ENCODE measurements at regions not wholly inside any gene's neighbourhood (a gene's known extent, or its start where the extent isn't known, plus 50 kb on each side); places are given as distances from the start of the nearest gene placed in this dataset.

DNA sequence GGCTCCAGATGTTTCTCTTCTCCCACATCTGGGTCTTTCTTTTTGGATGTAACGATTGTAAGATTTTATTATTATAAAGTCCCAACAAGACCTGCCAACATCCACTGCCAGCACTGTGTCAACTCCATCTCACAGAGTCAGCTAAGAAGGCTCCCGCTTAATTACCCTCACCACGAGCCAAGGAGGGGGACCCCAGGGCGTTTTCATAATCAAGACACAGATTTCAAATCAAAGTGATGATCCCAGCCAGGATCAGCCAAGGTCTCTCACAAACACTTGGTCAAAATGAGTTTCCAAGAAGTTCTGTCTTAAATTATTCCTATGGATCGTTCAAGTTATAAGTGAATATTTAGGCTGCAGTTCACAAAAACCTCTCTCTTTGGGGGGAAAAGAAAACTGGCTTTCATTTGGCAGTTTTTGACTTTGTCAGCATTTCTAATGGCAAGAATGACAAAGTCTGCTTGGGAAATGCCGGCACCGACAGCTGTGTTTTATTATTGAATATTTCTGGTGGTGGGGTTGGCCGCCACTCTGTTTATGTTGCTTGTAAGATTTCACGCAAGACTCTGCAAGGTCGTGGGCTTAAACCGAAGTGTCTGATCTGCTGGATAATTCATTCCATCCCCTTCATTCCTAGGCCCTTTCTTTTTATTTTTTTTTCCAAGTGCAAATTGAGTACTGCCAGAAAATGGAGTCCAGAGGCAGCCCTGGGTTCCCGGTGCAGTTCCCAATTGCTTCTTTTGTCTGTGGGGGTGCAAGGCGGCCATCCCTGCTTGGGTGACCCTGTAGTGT, 170.2 kb upstream of the PMEPA1 start:
- no peak overlapping the region for H3K27ac ChIP-seq
- TF ChIP-seq, protein P1, sequence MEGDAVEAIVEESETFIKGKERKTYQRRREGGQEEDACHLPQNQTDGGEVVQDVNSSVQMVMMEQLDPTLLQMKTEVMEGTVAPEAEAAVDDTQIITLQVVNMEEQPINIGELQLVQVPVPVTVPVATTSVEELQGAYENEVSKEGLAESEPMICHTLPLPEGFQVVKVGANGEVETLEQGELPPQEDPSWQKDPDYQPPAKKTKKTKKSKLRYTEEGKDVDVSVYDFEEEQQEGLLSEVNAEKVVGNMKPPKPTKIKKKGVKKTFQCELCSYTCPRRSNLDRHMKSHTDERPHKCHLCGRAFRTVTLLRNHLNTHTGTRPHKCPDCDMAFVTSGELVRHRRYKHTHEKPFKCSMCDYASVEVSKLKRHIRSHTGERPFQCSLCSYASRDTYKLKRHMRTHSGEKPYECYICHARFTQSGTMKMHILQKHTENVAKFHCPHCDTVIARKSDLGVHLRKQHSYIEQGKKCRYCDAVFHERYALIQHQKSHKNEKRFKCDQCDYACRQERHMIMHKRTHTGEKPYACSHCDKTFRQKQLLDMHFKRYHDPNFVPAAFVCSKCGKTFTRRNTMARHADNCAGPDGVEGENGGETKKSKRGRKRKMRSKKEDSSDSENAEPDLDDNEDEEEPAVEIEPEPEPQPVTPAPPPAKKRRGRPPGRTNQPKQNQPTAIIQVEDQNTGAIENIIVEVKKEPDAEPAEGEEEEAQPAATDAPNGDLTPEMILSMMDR (conservative IDR thresholded peaks at IDR 0.05), result no peak
- TF ChIP-seq ZFX (IDR thresholded peaks at IDR 0.05), result no peak

DNA sequence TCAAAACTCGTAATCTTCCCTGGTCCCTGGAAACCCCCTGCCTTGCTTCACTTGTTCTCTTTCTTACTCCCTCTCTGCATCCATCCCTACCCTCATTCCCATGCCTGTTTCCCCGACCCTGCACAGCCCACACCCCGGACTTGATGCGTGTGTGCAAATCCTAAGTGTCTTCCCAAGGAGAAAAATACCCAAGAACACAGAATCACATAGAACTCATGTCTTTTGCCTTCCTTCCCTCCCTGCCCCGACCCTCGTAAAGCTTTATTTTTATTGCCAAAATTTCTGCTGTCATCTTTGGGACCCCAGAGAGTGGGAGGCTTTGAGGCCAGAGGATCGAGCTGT, 169.6 kb upstream of the PMEPA1 start:
- TF ChIP-seq, protein P1 (conservative IDR thresholded peaks at IDR 0.05), result no peak
- TF ChIP-seq ZFX (IDR thresholded peaks at IDR 0.05), result no peak
- no peak overlapping the region for H3K27ac ChIP-seq

- no peak overlapping the region for H3K27ac ChIP-seq
- TF ChIP-seq, protein P1 (conservative IDR thresholded peaks at IDR 0.05), result no peak
- no peak for TF ChIP-seq ZFX (IDR thresholded peaks at IDR 0.05)
These were observed 169.1 kb upstream of the PMEPA1 start for GRCh38 chr20:57878786-57879424.

GRCh38 chr20:57877995-57878394, 168.2 kb upstream of the PMEPA1 start:
- TF ChIP-seq, protein P1 (conservative IDR thresholded peaks at IDR 0.05), result no peak
- TF ChIP-seq ZFX (IDR thresholded peaks at IDR 0.05), result no peak
- H3K27ac ChIP-seq, result no peak overlapping the region

DNA sequence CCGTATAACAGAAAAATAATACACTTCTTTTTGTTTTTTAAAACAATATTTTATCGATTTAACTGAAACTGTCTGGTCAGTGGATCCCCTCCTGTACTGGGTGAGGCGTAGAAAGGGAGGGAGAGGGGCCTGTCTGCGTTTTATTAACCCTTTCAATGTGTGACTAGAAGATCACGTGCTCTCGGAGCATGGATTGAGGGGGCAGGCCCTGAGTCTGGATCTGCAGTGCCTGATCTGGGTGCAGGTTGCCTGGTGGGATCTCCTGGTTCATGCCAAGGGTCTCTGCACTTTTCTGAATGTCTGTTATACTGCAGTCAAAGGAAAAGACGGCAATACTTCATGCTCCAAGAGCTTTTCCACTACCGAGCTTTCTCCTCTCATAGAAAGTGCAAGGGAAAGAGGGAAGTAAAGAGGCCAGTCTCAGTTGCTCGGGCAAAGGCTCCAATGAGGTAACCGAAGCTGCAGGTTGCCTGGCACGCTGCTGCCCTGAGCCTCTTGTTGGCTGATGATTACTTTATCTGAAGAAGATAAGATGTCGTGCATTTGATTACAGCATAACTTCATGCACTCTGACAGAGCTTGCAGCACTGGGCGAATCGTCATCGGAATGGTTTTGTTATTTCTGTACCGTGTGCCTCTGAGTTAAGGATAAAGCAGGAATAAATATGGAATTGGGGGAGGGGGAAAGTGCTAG, 167.5 kb upstream of the PMEPA1 start:
- TF ChIP-seq ZFX (IDR thresholded peaks at IDR 0.05), result no peak
- TF ChIP-seq, protein P1 (conservative IDR thresholded peaks at IDR 0.05), result no peak
- H3K27ac ChIP-seq, result no peak overlapping the region

GRCh38 chr20:57876163-57876562, 166.3 kb upstream of the PMEPA1 start:
- no peak overlapping the region for H3K27ac ChIP-seq
- no peak for TF ChIP-seq ZFX (IDR thresholded peaks at IDR 0.05)
- TF ChIP-seq, protein P1 (conservative IDR thresholded peaks at IDR 0.05), result no peak

- no peak for TF ChIP-seq ZFX (IDR thresholded peaks at IDR 0.05)
- TF ChIP-seq, protein P1 (conservative IDR thresholded peaks at IDR 0.05), result no peak
- H3K27ac ChIP-seq, result no peak overlapping the region
These were observed 164.3 kb upstream of the PMEPA1 start for GRCh38 chr20:57874141-57874540.
